Activated naive CD4-positive, alpha-beta T cell treated with Interleukin-2 at 50 U/mL for 16 hours (primary cell): ENCODE measurements at regions not wholly inside any gene's neighbourhood (a gene's known extent, or its start where the extent isn't known, plus 50 kb on each side); places are given as distances from the start of the nearest gene placed in this dataset.
"Not testable (repeated sequence)": the region's sequence is repeated elsewhere in the genome, so short reads cannot be mapped to it uniquely, and the experiment has no call there.

Source experiments
- DNase-seq: peaks from one replicate; pipeline ENCODE4 v3.0.0-alpha.2; 2020

GRCh38 chr15:93413745-93414144 lies 324.7 kb upstream of the RGMA start:
- DNase-seq: no peak

- no peak for DNase-seq
Observed at GRCh38 chr15:93399121-93399520, 310.1 kb upstream of the RGMA start.

- DNase-seq: no peak
Observed at GRCh38 chr15:93389211-93389610, 300.2 kb upstream of the RGMA start.

DNA sequence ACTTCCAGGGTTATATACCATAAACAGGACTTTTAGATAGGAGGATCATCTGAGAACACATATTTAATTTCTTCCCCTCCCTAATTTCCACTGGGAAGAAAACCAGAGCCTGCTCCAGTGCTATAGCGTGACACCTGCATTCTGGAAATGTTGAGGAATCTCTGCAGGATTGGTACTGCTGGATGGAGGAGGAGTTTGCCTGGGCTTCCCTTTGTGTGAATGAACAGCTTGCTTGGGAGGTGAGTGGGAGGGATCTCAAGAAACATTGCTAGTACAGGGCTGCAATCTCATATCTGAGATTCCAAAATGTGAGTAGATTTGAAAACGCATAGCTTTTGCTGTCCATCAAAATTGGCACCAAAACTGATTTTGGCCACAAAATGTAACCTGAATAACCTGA lies 295.9 kb upstream of the RGMA start:
- DNase-seq: no peak

DNA sequence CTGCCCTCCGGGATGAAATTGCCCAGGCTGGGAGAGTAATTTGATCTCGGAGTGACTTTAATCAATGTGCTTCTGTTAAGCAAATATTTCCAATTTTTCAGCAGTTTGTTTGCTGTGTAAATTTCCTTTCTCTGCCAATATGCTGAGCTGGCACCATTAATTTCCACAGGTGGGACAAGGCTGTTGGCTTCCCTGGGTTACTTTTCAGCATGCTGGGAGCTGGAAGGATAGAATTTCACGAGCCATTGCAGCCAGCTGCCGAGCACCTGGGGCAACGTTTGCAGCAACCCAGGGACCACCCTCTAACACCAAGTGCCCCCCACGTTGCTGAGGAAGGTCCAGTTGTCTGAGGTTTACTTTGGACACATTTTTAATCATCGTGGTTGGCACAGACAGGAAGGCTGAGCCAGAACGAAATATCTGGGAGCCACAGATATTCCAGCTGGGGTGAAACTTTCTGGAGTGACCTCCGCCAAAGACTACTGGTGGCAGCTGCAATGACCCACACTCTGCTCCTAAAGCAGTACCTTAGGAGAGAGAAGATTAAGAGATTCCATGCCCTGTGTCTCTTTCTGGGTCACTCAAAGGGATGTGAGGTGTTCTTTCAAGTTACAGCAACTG lies 293.3 kb upstream of the RGMA start:
- DNase-seq: no peak

- DNase-seq: no peak
Observed at GRCh38 chr15:93378558-93378957, 289.5 kb upstream of the RGMA start.

- no peak for DNase-seq
Observed at GRCh38 chr15:93372865-93373223, 283.8 kb upstream of the RGMA start.

DNA sequence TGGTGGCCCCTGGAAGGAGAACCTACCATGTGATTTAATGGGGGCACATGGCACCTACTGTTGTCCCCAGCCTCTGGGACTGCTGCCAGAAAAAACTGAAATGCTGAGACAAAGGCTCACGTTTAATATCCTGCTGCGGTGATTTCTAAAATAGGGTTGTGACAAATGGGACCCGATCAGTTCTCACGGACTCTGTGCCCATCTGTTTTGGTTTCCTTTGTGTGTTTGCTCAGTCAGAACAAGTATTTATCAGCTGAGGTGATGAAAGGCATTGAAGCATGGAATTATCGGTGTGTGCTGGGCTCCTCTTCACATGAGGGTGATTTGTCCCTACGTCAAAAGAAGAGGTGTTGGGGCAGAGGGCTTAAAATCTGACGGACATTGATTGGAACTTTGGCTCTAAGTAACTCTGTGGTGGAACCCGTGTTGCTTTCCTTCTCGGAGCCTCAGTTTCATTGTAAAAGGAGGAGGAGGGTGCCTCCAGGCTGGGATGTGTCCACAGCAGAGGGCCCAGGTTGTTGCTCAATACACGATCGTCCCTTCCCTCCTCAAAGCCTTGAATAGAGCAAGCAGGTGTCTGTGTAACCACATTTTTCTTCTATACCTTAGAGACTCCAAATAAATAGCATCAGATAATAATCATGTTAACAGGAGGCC lies 283.3 kb upstream of the RGMA start:
- DNase-seq: no peak

- no peak for DNase-seq
Observed at GRCh38 chr15:93366387-93367100, 277.5 kb upstream of the RGMA start.

DNA sequence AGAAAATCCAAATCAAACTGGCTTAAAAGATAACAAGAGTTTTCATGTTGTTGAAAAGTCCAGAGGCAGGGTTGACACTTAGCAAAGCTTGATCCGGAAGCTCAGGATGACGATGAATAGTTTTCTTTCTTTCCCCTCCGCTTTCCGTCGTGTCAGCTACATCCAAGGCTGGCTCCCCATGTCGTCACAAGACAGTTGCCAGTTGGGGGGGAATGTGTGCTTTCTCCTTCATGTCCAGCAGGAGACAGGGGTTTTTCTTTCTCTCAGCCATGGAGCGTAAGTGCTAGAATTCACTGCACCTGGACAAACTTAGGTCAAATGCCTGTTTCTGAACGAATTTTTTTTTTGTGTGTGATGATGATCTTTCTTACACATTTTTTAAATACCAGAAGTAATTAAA lies 273.8 kb upstream of the RGMA start:
- DNase-seq: no peak

GRCh38 chr15:93362203-93362602 lies 273.2 kb upstream of the RGMA start:
- no peak for DNase-seq

GRCh38 chr15:93361703-93362102 lies 272.7 kb upstream of the RGMA start:
- DNase-seq: no peak

DNA sequence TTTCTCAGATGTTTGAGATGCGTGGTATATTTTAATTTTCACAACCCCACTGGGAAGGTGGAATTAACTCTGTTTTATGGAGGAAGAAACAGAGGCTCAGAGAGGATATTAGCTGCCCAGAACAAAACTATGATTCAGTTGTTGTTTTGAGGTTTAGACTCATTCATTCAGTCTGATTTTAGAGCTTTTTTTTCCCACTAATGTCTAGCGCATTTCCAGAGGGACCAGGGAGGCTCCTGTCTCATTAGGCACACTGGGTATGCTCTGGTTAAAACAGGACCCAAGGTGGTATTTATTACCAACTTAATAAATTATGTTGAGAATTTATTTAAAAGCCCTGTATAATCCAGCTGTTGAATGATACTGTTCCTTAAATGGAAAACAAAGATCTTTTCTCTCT lies 272.0 kb upstream of the RGMA start:
- no peak for DNase-seq

- no peak for DNase-seq
Observed at GRCh38 chr15:93360318-93360717, 271.3 kb upstream of the RGMA start.

GRCh38 chr15:93359425-93360131 lies 270.6 kb upstream of the RGMA start:
- no peak for DNase-seq

GRCh38 chr15:93359060-93359408 lies 270.0 kb upstream of the RGMA start:
- no peak for DNase-seq

- DNase-seq: no peak
Observed at GRCh38 chr15:93358166-93359059, 269.4 kb upstream of the RGMA start.

- no peak for DNase-seq
Observed at GRCh38 chr15:93348711-93349545, 259.9 kb upstream of the RGMA start.

DNA sequence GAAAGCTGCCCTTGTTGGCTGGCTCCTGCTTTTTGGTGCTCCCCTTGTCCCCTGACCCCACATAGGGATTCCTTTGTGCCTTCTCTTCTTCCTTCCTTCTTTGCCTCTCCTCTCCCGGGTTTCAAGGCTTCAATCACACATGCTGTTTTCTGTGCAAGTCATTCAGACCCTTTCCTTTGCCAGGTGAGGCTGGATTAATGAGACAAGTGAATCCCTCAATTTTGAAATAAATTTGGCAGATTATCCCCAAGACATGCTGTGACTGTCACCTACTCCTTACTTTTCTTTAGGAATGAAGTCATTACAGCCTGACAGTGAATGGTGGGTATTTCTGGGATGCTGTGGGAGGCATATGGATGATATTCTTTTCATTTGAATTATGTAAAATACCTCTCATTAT lies 259.0 kb upstream of the RGMA start:
- DNase-seq: no peak

- DNase-seq: no peak
Observed at GRCh38 chr15:93345981-93346380, 257.0 kb upstream of the RGMA start.

GRCh38 chr15:93343402-93343801 lies 254.4 kb upstream of the RGMA start:
- DNase-seq: not testable (repeated sequence)

DNA sequence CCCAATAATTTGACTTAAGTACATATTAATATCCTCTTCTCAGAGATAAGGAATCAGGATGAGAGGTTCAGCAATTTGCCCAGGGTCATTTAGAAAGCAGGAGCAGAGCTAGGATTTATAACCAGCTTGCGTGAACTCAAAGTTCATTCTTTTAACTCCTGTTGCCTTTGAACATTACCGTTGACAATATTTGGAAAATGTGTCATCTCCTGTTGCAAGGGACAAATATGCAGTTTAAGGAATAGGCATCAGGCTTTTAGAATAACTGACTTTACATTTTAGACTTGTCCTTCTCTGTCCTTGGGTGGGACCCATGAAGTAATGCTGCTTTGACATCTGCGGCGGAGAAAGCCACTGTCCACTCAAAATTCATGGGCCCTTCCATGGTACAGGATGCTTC lies 252.2 kb upstream of the RGMA start:
- DNase-seq: no peak
